ENCODE measurements at regions not wholly inside any gene's neighbourhood (a gene's known extent, or its start where the extent isn't known, plus 50 kb on each side); places are given as distances from the start of the nearest gene placed in this dataset.
"Not testable (repeated sequence)": the region's sequence is repeated elsewhere in the genome, so short reads cannot be mapped to it uniquely, and the experiment has no call there.

DNA sequence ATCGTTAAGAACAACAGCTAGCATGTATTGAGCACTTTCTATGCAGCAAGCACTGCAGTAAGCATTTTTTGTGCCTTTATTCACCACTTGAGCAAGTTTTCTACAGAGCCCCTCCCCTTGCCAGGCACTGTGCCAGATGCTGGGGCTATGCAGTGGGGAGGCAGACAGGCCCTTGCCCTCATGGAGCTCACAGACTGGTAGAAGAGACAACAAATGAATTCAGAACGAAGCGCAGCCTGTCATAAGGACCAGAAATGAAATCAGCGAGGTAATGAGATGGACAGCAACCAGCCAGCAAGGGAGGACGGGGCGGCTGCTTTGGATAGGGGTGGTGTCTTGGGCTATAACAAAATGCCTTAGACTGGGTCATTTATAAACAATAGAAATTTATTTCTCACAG, 68.8 kb downstream of the C9orf50 start:
- Mint-ChIP-seq H3K4me3 (no peak overlapping the region), H3K27me3 (no peaks in the 10 kb centered on the region), H3K27ac (peak overlapping the region; percentile 70), H3K9me3 (no peaks in the 10 kb centered on the region), H3K36me3 (no peaks in the 10 kb centered on the region), H3K4me1 (ENCODE audit: unreplicated experiment) (peaks cover 28% of the 10 kb centered on the region)
- TF ChIP-seq, protein P1, sequence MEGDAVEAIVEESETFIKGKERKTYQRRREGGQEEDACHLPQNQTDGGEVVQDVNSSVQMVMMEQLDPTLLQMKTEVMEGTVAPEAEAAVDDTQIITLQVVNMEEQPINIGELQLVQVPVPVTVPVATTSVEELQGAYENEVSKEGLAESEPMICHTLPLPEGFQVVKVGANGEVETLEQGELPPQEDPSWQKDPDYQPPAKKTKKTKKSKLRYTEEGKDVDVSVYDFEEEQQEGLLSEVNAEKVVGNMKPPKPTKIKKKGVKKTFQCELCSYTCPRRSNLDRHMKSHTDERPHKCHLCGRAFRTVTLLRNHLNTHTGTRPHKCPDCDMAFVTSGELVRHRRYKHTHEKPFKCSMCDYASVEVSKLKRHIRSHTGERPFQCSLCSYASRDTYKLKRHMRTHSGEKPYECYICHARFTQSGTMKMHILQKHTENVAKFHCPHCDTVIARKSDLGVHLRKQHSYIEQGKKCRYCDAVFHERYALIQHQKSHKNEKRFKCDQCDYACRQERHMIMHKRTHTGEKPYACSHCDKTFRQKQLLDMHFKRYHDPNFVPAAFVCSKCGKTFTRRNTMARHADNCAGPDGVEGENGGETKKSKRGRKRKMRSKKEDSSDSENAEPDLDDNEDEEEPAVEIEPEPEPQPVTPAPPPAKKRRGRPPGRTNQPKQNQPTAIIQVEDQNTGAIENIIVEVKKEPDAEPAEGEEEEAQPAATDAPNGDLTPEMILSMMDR (conservative IDR thresholded peaks at IDR 0.05): no peak
- DNase-seq (ENCODE audit: extremely low spot score, unreplicated experiment): no peak

DNA sequence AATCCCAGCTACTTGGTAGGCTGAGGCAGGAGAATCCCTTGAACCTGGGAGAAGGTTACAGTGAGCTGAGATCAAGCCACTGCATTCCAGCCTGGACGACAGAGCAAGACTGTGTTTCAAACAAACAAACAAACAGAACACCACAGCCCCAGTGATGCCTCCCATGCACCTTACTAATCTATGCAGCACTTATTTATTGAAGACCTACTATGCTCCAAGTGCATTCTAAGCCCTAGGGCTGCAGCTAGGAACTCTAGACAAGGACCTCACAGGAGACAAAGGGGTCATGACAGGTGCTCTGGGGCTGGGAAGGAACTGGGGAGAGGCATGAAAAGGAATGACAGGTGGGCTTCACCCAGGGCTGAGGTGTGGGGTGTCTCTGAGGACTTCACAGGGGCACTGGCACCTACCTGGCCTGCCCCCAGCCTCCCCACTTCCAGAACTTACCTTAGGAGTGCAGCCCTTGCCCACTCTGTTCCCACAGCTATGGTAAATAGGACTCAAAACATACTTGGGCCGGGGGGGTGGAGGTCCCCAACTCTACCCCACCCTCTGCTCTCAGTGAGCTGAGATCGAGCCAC, 69.4 kb downstream of the C9orf50 start:
- no peak overlapping the region for H3K27ac Mint-ChIP-seq
- no peaks in the 10 kb centered on the region for H3K9me3 Mint-ChIP-seq
- no peaks in the 10 kb centered on the region for H3K27me3 Mint-ChIP-seq
- no peak for DNase-seq (ENCODE audit: extremely low spot score, unreplicated experiment)
- peak overlapping the region; percentile 22 for H3K4me3 Mint-ChIP-seq
- H3K36me3 Mint-ChIP-seq: no peaks in the 10 kb centered on the region
- H3K4me1 Mint-ChIP-seq (ENCODE audit: unreplicated experiment): peaks cover 22% of the 10 kb centered on the region
- TF ChIP-seq, protein P1 (conservative IDR thresholded peaks at IDR 0.05): no peak

DNA sequence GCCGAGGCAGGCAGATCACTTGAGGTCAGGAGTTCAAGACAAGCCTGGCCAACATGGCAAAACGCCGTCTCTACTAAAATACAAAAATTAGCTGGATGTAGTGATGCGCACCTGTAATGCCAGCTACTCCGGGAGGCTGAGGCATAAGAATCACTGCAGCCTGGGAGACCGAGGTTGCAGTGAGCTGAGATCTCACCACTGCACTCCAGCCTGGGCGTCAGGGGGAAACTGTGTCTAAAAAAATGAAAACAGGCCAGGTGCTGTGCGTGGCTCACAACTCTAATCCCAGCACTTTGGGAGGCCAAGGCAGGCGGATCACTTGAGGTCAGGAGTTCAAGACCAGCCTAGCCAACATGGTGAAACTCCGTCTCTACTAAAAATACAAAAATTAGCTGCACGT, 69.9 kb downstream of the C9orf50 start:
- H3K4me1 Mint-ChIP-seq (ENCODE audit: unreplicated experiment): peaks cover 19% of the 10 kb centered on the region
- H3K36me3 Mint-ChIP-seq; H3K9me3 Mint-ChIP-seq; DNase-seq (ENCODE audit: extremely low spot score, unreplicated experiment); H3K27me3 Mint-ChIP-seq: not testable (repeated sequence)
- H3K27ac Mint-ChIP-seq: peak overlapping the region; percentile 75
- peak overlapping the region; percentile 88 for H3K4me3 Mint-ChIP-seq

DNA sequence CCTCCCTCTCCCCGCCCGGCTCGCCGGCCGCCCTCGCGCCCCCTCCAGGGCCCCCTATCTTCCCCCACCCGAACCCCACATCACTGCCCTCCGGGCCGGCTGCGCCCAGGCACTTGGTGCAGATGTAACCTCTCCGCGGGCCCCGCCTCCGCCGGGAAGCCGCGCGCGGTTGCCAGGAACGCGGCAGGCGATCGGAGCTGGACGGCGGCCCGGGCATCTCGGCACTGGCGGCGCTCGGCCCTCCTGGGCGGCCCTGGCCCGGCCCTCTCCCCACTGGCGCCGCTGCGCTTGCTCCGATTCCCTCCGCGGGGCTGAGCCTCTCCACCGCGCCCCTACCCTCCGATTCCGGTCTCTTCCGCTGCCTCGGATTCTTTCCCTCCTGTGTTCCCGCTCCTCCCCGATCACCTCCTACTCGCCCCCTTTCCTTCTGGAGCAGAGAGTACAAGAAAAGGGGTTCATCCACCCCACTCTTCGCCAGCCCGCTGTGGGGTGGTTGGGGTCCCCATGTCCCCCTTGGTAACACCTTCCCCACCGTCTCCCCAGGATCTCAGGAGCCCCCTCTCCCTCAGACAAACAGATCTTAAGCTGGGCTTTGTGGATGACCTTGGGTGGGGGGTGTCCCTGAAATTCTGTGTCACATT, 70.6 kb downstream of the C9orf50 start:
- TF ChIP-seq, protein P1 (conservative IDR thresholded peaks at IDR 0.05): no peak
- H3K9me3 Mint-ChIP-seq: no peaks in the 10 kb centered on the region
- DNase-seq (ENCODE audit: extremely low spot score, unreplicated experiment): peak; percentile 82
- no peaks in the 10 kb centered on the region for H3K36me3 Mint-ChIP-seq
- peaks cover 21% of the 10 kb centered on the region for H3K4me1 Mint-ChIP-seq (ENCODE audit: unreplicated experiment)
- no peaks in the 10 kb centered on the region for H3K27me3 Mint-ChIP-seq
- peak overlapping the region; percentile 75 for H3K27ac Mint-ChIP-seq
- H3K4me3 Mint-ChIP-seq: peak overlapping the region; percentile 88

DNA sequence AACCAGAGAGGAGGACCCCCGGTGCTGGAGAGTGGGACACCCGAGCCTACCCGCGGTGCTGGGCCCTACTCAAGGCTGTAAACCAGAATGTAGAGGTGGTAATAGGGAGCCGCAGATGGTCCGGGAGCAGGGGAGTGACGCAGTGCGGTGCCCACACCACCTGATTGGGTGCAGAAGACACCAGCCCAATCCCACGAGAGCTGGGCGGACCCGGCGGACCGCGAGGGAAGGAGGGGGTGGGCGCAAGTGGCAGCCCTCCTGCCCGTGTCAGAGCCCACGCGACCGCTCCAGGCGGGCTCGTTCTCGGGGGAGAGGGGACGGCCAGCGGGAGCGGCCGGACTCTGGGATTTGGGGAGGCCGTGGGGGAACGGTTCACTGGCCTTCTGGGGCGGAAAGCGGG, 71.2 kb downstream of the C9orf50 start:
- Mint-ChIP-seq H3K36me3 (no peaks in the 10 kb centered on the region), H3K4me3 (peak overlapping the region; percentile 81), H3K4me1 (ENCODE audit: unreplicated experiment) (peaks cover 28% of the 10 kb centered on the region), H3K9me3 (no peaks in the 10 kb centered on the region), H3K27ac (peak overlapping the region; percentile 78), H3K27me3 (no peaks in the 10 kb centered on the region)
- TF ChIP-seq, protein P1 (conservative IDR thresholded peaks at IDR 0.05): no peak
- no peak for DNase-seq (ENCODE audit: extremely low spot score, unreplicated experiment)

DNA sequence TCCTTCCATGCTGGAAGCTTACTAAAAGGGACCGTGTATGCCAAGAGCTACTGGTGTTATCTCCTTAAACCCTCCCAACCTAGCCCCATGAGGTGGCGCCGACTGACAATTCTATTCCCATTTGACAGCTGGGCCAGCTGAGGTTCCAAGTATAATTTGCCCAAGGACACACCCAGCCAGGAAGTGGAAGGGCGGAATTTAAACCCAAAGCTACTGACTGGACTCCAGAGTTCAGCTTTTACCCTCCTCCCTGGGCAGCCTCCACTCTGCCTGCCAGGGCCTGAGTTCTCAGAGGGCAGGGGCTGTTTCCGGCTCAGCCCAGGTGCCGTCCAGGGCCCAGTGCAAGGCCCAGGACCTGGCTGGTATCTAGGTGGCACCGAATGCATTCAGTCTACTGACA, 71.8 kb downstream of the C9orf50 start:
- H3K9me3 Mint-ChIP-seq: no peaks in the 10 kb centered on the region
- no peak for DNase-seq (ENCODE audit: extremely low spot score, unreplicated experiment)
- H3K36me3 Mint-ChIP-seq: no peaks in the 10 kb centered on the region
- H3K4me3 Mint-ChIP-seq: peak overlapping the region; percentile 81
- H3K27ac Mint-ChIP-seq: peak overlapping the region; percentile 78
- peaks cover 28% of the 10 kb centered on the region for H3K4me1 Mint-ChIP-seq (ENCODE audit: unreplicated experiment)
- TF ChIP-seq, protein P1 (conservative IDR thresholded peaks at IDR 0.05): no peak
- H3K27me3 Mint-ChIP-seq: no peaks in the 10 kb centered on the region
